GM19239 (cell line): ENCODE measurements at regions not wholly inside any gene's neighbourhood (a gene's known extent, or its start where the extent isn't known, plus 50 kb on each side); places are given as distances from the start of the nearest gene placed in this dataset.
"Not testable (repeated sequence)": the region's sequence is repeated elsewhere in the genome, so short reads cannot be mapped to it uniquely, and the experiment has no call there.

Experiments used
- DNase-seq: peaks from one replicate; pipeline ENCODE4 v3.0.0; 2011; ENCODE audit warnings: low spot score; ENCODE audit not compliant: insufficient read length
- FAIRE-seq: peaks from 2 replicates; lab custom pipeline; 2011; peaks lifted over from hg19 to GRCh38; lab: Jason Lieb, UNC

GRCh38 chr3:28575746-28576613 is 227.4 kb upstream of the AZI2 start:
- DNase-seq (no peak), FAIRE-seq (no peak)

GRCh38 chr3:28576614-28577200 is 228.1 kb upstream of the AZI2 start:
- no peak for FAIRE-seq
- DNase-seq = no peak

- FAIRE-seq (no peak), DNase-seq (no peak)
Measured at GRCh38 chr3:28577941-28578500, 229.4 kb upstream of the AZI2 start.

GRCh38 chr3:28586325-28586724 is 237.7 kb upstream of the AZI2 start:
- DNase-seq (no peak), FAIRE-seq (no peak)

GRCh38 chr3:28587723-28588122 is 239.1 kb upstream of the AZI2 start:
- no peak for FAIRE-seq

GRCh38 chr3:28590216-28590615 is 241.6 kb upstream of the AZI2 start:
- FAIRE-seq = no peak

More at GRCh38 chr3:28587723-28588122, 239.1 kb upstream of the AZI2 start:
- DNase-seq = no peak

DNA sequence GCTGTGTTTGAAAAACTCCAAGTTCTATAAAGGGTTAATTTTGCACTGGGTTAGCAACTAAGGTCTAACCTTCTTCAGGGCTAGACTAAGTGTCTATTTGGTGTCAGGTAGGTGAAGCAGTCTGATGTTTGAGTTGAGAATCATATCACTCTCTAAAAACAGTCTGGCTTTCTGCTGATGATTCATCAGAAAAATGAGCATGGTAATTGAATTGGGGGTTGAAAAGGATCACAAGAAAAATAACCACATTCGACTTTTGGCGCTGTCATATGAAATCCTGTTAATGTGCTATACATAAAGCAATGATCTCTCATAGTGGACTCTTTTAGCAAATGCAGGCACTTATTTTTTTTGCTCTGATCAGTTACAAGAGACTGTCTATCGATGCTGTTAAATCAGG is 242.2 kb upstream of the AZI2 start:
- FAIRE-seq (no peak), DNase-seq (no peak)

More at GRCh38 chr3:28590216-28590615, 241.6 kb upstream of the AZI2 start:
- no peak for DNase-seq

GRCh38 chr3:28595372-28595771 is 246.7 kb upstream of the AZI2 start:
- FAIRE-seq = no peak

GRCh38 chr3:28597452-28597851 is 248.8 kb upstream of the AZI2 start:
- FAIRE-seq = no peak
- DNase-seq = no peak

More at GRCh38 chr3:28595372-28595771, 246.7 kb upstream of the AZI2 start:
- DNase-seq = no peak

DNA sequence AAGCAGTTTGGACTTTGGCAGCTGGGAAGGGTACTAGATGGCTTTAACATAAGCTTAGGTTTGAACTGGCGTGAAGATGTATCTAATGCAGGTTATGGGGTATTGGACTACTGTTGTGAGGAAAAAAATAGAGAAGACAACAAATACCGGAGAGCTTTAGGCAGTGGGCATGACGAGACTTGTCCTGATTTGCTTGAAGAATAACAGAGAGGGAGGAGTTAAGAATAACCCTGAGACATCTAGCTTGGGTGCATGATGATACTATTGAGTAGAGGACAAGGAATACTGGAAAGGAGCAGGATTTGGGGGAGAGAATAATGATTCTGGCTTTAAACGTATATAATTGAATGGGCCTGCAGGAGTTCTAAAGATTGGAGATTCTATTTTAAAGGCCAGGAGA is 249.5 kb upstream of the AZI2 start:
- DNase-seq (no peak), FAIRE-seq (no peak)

GRCh38 chr3:28601291-28601690 is 252.7 kb upstream of the AZI2 start:
- FAIRE-seq (no peak), DNase-seq (no peak)

DNA sequence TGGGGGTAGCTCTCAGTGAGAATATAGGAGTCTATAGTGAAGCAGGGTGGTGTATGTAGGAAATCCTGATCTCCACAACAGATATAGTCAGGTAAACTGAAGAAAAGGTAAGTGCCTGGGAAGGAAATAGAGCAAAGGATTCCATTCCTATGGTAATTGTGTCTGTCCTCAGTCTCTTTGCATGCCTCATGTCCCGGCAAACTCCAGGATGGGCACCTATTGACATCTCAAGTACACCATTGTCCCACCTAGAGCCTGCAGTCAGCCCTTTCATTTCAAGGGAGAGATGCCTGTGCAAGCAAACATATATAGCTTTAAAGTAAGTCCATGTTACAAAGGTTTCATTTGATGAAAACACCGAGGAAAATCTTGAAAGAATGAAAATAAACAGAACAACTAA is 257.7 kb upstream of the AZI2 start:
- FAIRE-seq (no peak), DNase-seq (no peak)

- no peak for FAIRE-seq
- DNase-seq = no peak
Measured at GRCh38 chr3:28612232-28612631, 263.6 kb upstream of the AZI2 start.

GRCh38 chr3:28613511-28614106 is 265.0 kb upstream of the AZI2 start:
- DNase-seq (no peak), FAIRE-seq (no peak)

GRCh38 chr3:28615071-28615470 is 266.4 kb upstream of the AZI2 start:
- DNase-seq (no peak), FAIRE-seq (no peak)

DNA sequence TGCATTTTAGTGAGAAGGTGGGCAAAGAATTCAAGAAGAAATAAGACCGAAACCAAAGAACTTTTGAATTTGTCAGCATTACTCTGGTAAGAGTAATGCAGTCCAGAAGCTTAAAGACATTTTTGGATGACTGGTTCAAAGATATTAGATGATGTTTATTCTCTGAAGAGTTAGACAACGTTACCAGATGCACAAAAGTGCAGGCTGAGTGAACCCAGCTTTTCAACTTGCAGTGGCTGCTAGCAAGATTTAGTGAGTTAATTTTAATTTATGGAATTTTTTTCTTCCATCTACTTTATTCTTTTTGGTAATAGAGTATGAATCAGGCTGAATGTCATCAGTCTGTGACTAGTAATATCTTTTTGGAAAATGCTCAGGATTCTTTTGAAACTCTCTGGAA is 267.3 kb upstream of the AZI2 start:
- DNase-seq = no peak

DNA sequence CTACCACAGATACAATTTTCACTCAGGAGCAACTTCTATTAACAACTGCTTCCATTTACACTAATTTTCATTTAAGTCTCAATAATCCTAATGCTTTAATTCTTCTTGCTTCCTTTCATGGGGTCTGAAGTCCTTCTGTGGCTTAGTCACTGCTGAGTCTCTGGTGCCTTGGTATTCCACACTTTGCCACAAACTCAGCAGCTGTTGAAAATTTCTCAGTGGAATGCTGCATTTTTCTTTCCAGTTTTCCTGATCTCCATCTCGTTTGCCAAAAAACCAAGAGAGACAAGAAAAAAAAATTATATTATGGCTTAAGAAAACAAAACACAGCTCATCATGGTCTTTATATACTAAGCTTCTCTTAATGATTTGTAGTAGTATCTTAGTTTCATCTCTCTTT is 269.2 kb upstream of the AZI2 start:
- DNase-seq = no peak
- no peak for FAIRE-seq

More for the DNA sequence above, 267.3 kb upstream of the AZI2 start:
- FAIRE-seq = no peak

GRCh38 chr3:28623106-28623505 is 274.5 kb upstream of the AZI2 start:
- DNase-seq = no peak
- FAIRE-seq = no peak

DNA sequence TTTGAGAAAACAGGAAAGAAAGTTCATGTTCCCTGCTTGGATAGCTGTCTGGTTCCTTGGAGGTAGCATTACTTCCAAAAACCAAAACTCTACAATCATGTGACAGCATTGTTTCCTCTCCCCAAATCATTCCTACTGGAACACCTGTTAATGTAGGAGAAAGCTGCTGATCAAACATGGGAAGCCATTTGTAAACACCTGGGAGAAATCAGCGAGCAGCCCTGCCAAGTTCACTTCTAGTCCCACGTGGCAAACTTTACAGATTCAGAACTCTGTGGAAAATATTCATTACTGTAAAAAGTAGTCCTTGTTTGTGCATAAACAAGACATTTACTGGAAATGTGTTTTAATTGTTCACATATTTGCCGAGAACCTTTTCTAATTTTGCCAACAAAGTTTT is 275.5 kb upstream of the AZI2 start:
- FAIRE-seq = no peak
- no peak for DNase-seq

GRCh38 chr3:28627843-28628242 is 279.2 kb upstream of the AZI2 start:
- not testable (repeated sequence) for DNase-seq, FAIRE-seq

GRCh38 chr3:28634019-28634418 is 285.4 kb upstream of the AZI2 start:
- DNase-seq (no peak), FAIRE-seq (no peak)
